GM12891 (cell line): ENCODE measurements at regions not wholly inside any gene's neighbourhood (a gene's known extent, or its start where the extent isn't known, plus 50 kb on each side); places are given as distances from the start of the nearest gene placed in this dataset.

ENCODE experiments used
- PAX5 ChIP-seq: IDR thresholded peaks from 2 replicates; pipeline ENCODE4 v1.6.1; 2011; ENCODE audit warnings: low read length, moderate library complexity, mild to moderate bottlenecking; ENCODE audit not compliant: insufficient read depth, severe bottlenecking
- POLR2A ChIP-seq: IDR thresholded peaks from 2 replicates; pipeline ENCODE4 v1.6.1; 2011; ENCODE audit warnings: low read depth, low read length, control low read depth
- POLR2AphosphoS5 ChIP-seq: IDR thresholded peaks from 2 replicates; pipeline ENCODE4 v1.6.1; 2011; ENCODE audit warnings: low read depth, low read length, control low read depth
- POU2F2 ChIP-seq: IDR thresholded peaks from 2 replicates; pipeline ENCODE4 v1.6.1; 2011; ENCODE audit warnings: low read depth, mild to moderate bottlenecking, control low read depth, low read length, moderate library complexity
- SPI1 ChIP-seq: IDR thresholded peaks from 2 replicates; pipeline ENCODE4 v1.6.1; 2011; ENCODE audit warnings: low read depth, low read length, control low read depth
- TAF1 ChIP-seq: IDR thresholded peaks from 2 replicates; pipeline ENCODE4 v1.6.1; 2011; ENCODE audit warnings: low read depth, low read length, control low read depth

DNA sequence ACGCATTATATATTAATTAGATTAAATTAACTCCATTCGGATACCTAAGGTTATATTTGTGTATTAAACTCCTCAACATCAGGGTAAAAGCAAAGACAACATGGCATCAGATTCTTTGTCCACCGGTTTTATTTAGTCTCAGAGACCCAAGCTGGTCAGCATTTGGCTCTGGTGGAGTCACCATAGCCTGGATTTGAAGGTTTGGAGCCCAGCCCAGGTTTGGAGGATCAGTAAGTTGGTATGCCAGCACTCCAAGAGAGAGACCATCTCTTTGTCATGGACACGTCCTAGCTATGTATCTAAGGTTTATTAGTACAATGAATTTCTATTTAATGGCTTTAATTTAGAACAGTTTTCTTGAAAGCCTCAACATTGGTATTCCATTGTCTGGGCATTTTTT lies 328.4 kb upstream of the RBFOX1 start:
- TF ChIP-seq POLR2AphosphoS5 (no peak), SPI1 (no peak), TAF1 (no peak), POU2F2 (no peak), PAX5 (no peak), POLR2A (no peak)
